MM.1S (cell line): ENCODE measurements at regions not wholly inside any gene's neighbourhood (a gene's known extent, or its start where the extent isn't known, plus 50 kb on each side); places are given as distances from the start of the nearest gene placed in this dataset.

Source experiments
- DNase-seq: peaks from one replicate; pipeline ENCODE4 v3.0.0-alpha.2; 2015
- H2AFZ ChIP-seq: fragments of 300-600 bp; sonication (generic); 2 replicates; pipeline ENCODE4 v1.6.0; 2016; ENCODE audit warnings: antibody characterized with exemption, low read length
- H3F3A ChIP-seq: fragments of 300-600 bp; sonication (generic); 2 replicates; pipeline ENCODE4 v1.6.1; 2016; ENCODE audit warnings: mild to moderate bottlenecking, antibody characterized with exemption, low read length, moderate library complexity, mixed read lengths; ENCODE audit not compliant: insufficient read depth
- H3K27ac ChIP-seq: fragments of 300-600 bp; sonication (generic); 2 replicates; pipeline ENCODE4 v1.5.1; 2016; ENCODE audit warnings: mild to moderate bottlenecking, low read length
- H3K27me3 ChIP-seq: fragments of 300-600 bp; sonication (generic); replicated peaks from 2 replicates; pipeline ENCODE4 v1.6.0; 2016; ENCODE audit warnings: low read length; ENCODE audit not compliant: insufficient read depth
- H3K36me3 ChIP-seq: fragments of 300-600 bp; sonication (generic); replicated peaks from 2 replicates; pipeline ENCODE4 v1.6.1; 2016; ENCODE audit warnings: mild to moderate bottlenecking, low read length, mixed read lengths; ENCODE audit not compliant: insufficient read depth
- H3K4me1 ChIP-seq: fragments of 300-600 bp; sonication (generic); 2 replicates; pipeline ENCODE4 v1.6.1; 2016; ENCODE audit warnings: low read length, mixed read lengths
- H3K4me2 ChIP-seq: fragments of 300-600 bp; sonication (generic); 2 replicates; pipeline ENCODE4 v1.6.0; 2016; ENCODE audit warnings: low read depth, low read length
- H3K4me3 ChIP-seq: fragments of 300-600 bp; sonication (generic); 2 replicates; pipeline ENCODE4 v1.5.1; 2016; ENCODE audit warnings: low read length, mixed read lengths
- H3K79me2 ChIP-seq: fragments of 300-600 bp; sonication (generic); 2 replicates; pipeline ENCODE4 v1.6.1; 2016; ENCODE audit warnings: mixed run types, low read length, mixed read lengths
- H3K9ac ChIP-seq: fragments of 300-600 bp; sonication (generic); 2 replicates; pipeline ENCODE4 v1.6.1; 2016; ENCODE audit warnings: low read length, mixed read lengths
- H3K9me2 ChIP-seq: fragments of 300-600 bp; sonication (generic); replicated peaks from 2 replicates; pipeline ENCODE4 v1.6.1; 2016; ENCODE audit warnings: mild to moderate bottlenecking, low read length, mixed read lengths; ENCODE audit not compliant: insufficient read depth
- H3K9me3 ChIP-seq: fragments of 300-600 bp; sonication (generic); replicated peaks from 2 replicates; pipeline ENCODE4 v1.6.1; 2016; ENCODE audit warnings: mild to moderate bottlenecking, low read length, mixed read lengths; ENCODE audit not compliant: insufficient read depth
- H4K20me1 ChIP-seq: fragments of 300-600 bp; sonication (generic); 2 replicates; pipeline ENCODE4 v1.6.1; 2016; ENCODE audit warnings: mild to moderate bottlenecking, low read length, moderate library complexity, mixed read lengths; ENCODE audit not compliant: insufficient read depth
- EZH2 ChIP-seq: fragments of 300-600 bp; sonication (generic); optimal IDR thresholded peaks from 2 replicates; pipeline ENCODE3; 2017; ENCODE audit warnings: low read depth, mild to moderate bottlenecking, antibody characterized with exemption, low read length, mixed read lengths
- EZH2phosphoT487 ChIP-seq: fragments of 300-600 bp; sonication (generic); IDR thresholded peaks from 2 replicates; pipeline ENCODE4 v1.6.1; 2018; ENCODE audit warnings: antibody characterized with exemption, low read length
- TF ChIP-seq, protein P1 (sequence below): fragments of 300-600 bp; sonication (generic); IDR thresholded peaks from 2 replicates; pipeline ENCODE4 v1.5.1; 2016; ENCODE audit warnings: antibody characterized with exemption, low read length, mixed read lengths

DNA sequence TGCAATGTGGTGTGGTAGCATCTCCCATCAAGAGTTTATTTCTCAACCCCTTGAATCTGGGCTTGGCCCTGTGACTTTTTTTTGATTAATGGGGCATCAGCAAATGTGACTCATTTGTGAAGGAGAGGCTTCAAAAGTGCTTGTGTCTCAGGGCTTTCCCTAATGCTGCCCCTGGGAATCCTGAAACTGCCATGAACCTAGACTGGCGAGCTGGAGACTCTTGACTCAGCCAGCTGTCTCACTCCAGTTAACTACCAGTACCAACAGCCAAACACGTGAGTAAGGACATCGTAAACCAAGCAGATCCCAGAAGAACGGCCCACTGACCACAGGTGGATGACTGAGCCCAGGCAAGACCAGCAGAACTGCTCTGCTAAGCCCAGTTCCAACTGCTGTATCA, 72.8 kb upstream of the ADTRP start:
- no peaks in the 10 kb centered on the region for H4K20me1 ChIP-seq
- H2AFZ ChIP-seq: no peak overlapping the region
- H3K36me3 ChIP-seq: no peaks in the 10 kb centered on the region
- no peak overlapping the region for H3K27ac ChIP-seq
- no peak for TF ChIP-seq EZH2phosphoT487
- TF ChIP-seq EZH2: no peak
- TF ChIP-seq, protein P1, sequence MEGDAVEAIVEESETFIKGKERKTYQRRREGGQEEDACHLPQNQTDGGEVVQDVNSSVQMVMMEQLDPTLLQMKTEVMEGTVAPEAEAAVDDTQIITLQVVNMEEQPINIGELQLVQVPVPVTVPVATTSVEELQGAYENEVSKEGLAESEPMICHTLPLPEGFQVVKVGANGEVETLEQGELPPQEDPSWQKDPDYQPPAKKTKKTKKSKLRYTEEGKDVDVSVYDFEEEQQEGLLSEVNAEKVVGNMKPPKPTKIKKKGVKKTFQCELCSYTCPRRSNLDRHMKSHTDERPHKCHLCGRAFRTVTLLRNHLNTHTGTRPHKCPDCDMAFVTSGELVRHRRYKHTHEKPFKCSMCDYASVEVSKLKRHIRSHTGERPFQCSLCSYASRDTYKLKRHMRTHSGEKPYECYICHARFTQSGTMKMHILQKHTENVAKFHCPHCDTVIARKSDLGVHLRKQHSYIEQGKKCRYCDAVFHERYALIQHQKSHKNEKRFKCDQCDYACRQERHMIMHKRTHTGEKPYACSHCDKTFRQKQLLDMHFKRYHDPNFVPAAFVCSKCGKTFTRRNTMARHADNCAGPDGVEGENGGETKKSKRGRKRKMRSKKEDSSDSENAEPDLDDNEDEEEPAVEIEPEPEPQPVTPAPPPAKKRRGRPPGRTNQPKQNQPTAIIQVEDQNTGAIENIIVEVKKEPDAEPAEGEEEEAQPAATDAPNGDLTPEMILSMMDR: no peak
- H3K79me2 ChIP-seq: no peaks in the 10 kb centered on the region
- no peaks in the 10 kb centered on the region; the same call in 1 of the 2 replicates for H3F3A ChIP-seq
- H3K9ac ChIP-seq: no peak overlapping the region
- DNase-seq: no peak
- H3K4me2 ChIP-seq: no peak overlapping the region
- H3K4me1 ChIP-seq: peaks cover 25% of the 10 kb centered on the region
- no peaks in the 10 kb centered on the region for H3K9me2 ChIP-seq
- no peaks in the 10 kb centered on the region for H3K9me3 ChIP-seq
- H3K4me3 ChIP-seq: no peak overlapping the region
- no peaks in the 10 kb centered on the region for H3K27me3 ChIP-seq

DNA sequence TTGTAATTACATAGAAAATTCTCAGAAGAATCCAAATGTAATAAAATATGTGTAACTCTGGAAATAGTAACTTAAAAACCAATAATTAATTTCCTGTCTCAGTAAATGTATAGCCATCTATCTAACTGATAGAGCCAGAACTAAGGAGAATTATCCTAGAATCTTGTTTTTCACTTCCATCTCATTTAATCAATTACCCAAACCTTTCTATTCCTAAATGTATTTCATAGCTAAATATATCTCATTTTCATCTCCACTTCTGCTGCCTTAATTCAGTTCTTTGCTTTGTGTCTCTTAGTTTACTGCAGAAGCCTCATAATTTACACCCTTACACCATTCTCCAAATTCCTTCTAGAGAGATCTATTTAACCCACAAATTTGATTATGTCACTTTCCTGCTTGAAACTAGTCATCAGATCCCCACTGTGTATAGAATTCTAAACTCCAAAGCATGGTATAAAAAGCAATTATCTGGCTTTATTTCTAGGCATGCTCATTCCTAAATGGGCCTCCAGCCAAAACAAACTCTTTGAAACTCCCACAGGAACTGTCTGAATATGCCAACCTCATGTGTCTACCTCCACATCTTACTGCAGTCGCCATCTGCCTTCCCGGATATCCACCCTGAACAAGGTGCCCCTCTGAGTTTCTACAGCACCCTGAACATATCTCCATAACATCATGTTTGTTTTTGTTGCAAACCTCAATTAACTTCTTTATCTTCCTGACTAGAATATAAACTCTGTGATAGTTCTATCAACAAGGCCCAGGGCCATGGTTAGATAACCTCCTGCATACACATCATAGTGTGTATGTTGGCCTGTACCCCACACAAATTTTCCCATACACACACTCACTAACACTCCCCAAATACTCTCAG, 70.5 kb upstream of the ADTRP start:
- Histone ChIP-seq H3K9ac (no peak overlapping the region), H3K4me3 (no peak overlapping the region), H3K4me1 (peaks cover 38% of the 10 kb centered on the region), H3K27me3 (no peaks in the 10 kb centered on the region), H3F3A (peaks cover 5% of the 10 kb centered on the region; the same call in 1 of the 2 replicates), H3K79me2 (no peaks in the 10 kb centered on the region), H3K4me2 (no peak overlapping the region), H3K9me2 (no peaks in the 10 kb centered on the region), H3K9me3 (no peaks in the 10 kb centered on the region), H3K36me3 (no peaks in the 10 kb centered on the region), H3K27ac (no peak overlapping the region), H2AFZ (no peak overlapping the region), H4K20me1 (no peaks in the 10 kb centered on the region)
- TF ChIP-seq EZH2 (no peak), EZH2phosphoT487 (no peak)
- TF ChIP-seq, protein P1: no peak
- DNase-seq: no peak

DNA sequence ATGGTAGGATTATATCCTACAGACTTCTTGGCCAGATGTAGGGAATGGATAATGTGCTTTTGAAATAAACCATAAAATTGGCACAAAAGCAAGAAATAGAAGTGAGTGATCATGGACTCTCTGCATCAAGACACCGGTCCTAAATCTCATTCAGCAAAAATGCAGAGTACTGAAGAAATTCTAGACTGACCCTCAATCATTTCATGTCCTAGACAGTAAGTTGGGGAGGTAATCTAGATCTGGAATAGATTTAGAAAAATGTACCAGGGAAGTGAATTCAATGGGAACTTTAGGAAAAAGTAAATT, 69.7 kb upstream of the ADTRP start:
- TF ChIP-seq EZH2phosphoT487 (no peak), EZH2 (no peak)
- TF ChIP-seq, protein P1: no peak
- H3K9me2 ChIP-seq: no peaks in the 10 kb centered on the region
- no peak overlapping the region for H3K27ac ChIP-seq
- no peak overlapping the region for H2AFZ ChIP-seq
- H4K20me1 ChIP-seq: no peaks in the 10 kb centered on the region
- H3K4me3 ChIP-seq: no peak overlapping the region
- peaks cover 5% of the 10 kb centered on the region; the same call in 1 of the 2 replicates for H3F3A ChIP-seq
- no peak overlapping the region for H3K9ac ChIP-seq
- H3K4me2 ChIP-seq: peak overlapping the region; percentile 43; the same call in 1 of the 2 replicates
- no peaks in the 10 kb centered on the region for H3K79me2 ChIP-seq
- H3K9me3 ChIP-seq: no peaks in the 10 kb centered on the region
- H3K4me1 ChIP-seq: peaks cover 38% of the 10 kb centered on the region
- H3K27me3 ChIP-seq: no peaks in the 10 kb centered on the region
- no peaks in the 10 kb centered on the region for H3K36me3 ChIP-seq
- no peak for DNase-seq
